GM21786 (cell line): ENCODE measurements at regions not wholly inside any gene's neighbourhood (a gene's known extent, or its start where the extent isn't known, plus 50 kb on each side); places are given as distances from the start of the nearest gene placed in this dataset.
A peak's percentile ranks its signal among the peaks of the same experiment; 100 is the strongest.
"Not testable (repeated sequence)": the region's sequence is repeated elsewhere in the genome, so short reads cannot be mapped to it uniquely, and the experiment has no call there.

Source experiments
- ATAC-seq: cut with Tn5 transposase; IDR thresholded peaks from one replicate; pipeline ENCODE4 v1.9.1; 2021; ENCODE audit not compliant: unreplicated experiment

DNA sequence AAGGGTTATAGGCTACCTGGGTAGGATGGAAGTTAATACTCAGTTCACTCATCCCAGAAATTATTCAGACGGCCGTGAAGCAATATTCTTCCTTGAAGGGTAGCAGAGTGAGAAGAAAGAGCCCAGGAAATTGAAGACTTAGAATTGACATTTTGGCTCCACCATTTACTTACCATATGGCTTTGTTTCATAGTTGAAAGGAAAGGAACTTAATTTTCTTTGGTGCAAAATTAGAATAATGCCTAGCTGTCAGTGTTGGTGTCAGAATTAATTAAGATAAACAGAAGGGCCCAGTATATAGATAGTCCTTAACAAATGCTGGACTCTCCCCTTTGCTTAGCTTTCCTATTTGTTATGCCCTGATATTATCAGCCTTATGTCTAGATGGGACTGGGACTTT, 263.2 kb downstream of the KCNJ3 start:
- ATAC-seq, result no peak

GRCh38 chr2:154960802-154961583, 262.5 kb downstream of the KCNJ3 start:
- ATAC-seq, result peak; percentile 68

DNA sequence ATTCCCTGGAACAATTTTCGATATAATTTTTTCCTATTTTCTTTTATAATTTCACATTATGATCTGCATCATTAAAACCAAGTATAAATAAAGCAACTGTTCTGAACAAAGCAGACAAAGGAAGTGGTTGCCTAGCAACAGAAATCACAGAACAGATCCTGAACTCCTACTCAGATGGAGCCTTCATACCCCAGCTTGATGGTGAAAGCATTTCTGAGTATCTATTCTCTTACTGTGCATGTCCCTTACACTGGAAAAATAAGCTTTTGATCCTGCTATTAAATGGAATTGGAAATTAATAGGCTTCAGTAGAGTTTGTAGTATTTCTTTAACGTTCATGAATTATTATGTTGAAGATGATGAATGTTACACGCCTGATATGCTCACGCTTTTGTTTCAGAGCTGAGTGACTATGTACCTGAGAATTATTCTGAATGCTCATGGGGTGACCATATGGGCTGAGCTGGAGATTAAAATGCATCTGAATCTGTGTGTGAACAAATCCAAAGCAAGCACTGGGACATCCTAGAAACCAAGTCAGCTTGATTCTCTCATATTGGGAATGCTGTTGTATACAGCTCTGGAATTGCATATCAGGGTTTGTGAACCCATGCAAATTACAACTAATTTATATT, 254.0 kb downstream of the KCNJ3 start:
- ATAC-seq, result no peak

DNA sequence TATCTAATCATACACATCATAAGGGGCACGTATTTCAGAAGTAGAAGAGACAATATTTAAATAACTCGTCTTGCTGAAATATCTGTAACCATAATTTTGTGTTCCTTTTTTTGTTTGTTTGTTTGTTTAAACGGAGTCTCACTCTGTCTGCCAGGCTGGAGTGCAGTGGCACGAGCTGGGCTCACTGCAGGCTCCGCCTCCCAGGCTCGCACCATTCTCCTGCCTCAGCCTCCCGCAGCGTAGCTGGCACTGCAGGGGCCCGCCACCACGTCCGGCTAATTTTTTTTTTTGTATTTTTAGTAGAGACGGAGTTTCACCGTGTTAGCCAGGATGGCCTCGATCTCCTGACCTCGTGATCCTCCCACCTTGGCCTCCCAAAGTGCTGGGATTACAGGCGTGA, 248.9 kb downstream of the KCNJ3 start:
- ATAC-seq, result not testable (repeated sequence)

DNA sequence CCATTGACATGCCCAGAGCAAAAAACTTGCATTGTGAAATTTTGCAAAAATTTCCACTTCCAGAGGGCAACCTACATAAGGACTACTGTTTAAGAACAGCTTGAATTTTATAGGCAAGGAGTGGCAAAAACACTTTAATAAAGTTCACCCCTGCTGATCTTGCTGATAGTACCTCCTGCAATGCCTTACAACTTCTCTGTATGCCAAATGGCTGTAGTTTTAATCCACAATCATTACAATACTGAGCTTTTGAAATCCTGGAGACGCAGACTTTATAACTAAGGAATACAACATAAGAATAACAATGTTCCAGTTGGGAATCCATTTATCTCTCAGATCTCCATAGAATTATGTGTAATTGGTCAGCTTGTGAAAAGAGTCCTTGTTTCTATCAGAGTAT, 247.5 kb downstream of the KCNJ3 start:
- no peak for ATAC-seq

GRCh38 chr2:154941379-154941778, 242.9 kb downstream of the KCNJ3 start:
- no peak for ATAC-seq

DNA sequence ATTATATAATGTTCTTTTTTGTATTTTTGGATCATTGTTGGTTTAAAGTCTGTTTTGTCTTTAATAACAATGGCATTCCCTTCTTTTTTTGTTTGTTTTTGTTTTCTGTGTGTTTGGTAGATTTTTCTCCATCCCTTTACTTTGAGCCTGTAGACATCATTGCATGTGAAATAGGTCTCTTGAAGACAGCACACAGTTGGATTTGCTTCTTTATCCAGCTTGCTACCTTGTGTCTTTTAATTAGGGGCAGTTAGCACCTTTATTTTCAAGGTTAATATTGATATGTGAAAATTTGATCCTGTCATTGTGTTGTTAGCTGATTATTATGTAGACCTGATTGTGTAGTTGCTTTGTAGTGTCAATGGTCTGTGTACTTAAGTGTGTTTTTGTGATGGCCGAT, 235.7 kb downstream of the KCNJ3 start:
- ATAC-seq, result no peak

- ATAC-seq, result no peak
These were observed 226.0 kb downstream of the KCNJ3 start for GRCh38 chr2:154924531-154924930.

- ATAC-seq, result no peak
These were observed 216.1 kb downstream of the KCNJ3 start for GRCh38 chr2:154914561-154914960.

DNA sequence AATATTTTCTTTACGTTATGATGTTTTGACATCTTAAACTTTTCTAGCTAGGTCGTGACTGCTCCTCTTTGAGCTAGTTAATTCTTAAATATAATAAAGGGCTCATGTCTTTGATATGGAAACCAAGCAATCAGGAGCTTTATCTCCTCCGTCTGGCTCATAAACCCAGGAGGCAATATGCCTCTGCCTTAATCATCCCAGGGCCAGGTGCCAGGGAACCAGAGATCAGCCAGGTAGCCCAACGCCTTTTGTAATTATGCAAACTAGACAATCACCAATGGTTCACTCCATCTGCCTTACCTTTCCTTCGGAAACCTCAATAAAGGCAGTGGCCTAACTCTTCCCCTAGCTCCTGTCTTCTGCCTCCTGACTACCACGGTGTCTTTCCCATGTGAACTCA, 213.7 kb downstream of the KCNJ3 start:
- no peak for ATAC-seq

DNA sequence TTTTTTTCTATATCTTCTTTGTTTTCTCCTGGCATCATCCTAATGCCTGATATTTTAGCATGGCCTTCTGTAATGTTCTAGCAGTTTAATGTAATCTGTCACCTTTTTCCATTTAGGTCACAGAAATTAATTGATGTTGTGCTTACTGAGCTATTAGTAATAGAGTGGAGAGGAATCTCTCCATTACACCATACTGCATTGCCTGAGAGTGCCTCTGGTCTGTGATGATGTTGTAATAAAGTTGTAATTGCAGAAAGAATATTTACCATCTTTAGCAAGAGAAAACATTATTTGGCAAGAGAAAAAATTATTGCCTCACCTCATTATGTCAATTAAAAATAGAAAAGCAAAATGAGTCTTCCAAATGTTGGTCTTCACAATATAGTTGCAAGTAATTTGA, 213.2 kb downstream of the KCNJ3 start:
- ATAC-seq, result no peak

DNA sequence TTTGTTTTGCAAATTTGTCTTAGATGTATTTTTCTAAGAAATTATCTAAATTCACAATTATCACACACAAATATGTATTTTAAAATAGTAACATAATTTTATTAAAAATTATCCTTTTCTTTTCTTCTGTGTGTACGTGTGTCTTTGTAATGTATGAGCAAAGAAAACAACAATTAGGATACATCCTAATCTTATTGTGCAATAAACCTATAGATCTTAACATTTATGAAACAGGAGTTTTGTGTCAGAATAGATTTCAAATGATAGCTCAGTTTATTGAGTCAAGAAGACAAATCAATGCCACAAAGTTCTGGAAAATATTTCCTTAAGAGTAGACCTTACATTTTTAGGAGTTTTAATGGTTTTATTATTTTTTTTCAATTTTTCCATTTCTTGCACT, 212.2 kb downstream of the KCNJ3 start:
- no peak for ATAC-seq

GRCh38 chr2:154908327-154908726, 209.8 kb downstream of the KCNJ3 start:
- ATAC-seq, result no peak
